ENCODE measurements at regions not wholly inside any gene's neighbourhood (a gene's known extent, or its start where the extent isn't known, plus 50 kb on each side); places are given as distances from the start of the nearest gene placed in this dataset.
"Not testable (repeated sequence)": the region's sequence is repeated elsewhere in the genome, so short reads cannot be mapped to it uniquely, and the experiment has no call there.

DNA sequence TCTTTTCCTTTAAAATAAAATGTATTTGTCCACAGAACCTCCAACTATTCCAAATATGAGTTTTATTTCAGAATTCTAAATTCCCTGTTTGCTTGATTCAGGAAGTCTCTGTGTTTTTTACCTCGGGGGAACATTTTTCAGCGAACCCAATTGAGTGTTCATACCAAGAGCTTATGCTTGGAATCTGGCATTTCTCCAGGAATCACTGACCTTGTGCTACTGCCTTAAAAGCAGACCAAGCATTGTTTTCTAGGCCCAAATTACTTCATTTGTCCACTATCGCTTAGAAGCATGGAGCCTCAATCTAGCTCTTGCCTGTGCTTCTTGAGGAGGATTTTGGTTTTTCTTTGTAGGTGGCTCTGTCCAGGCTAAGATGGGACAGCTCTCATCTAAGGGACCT, 59.4 kb downstream of the EBLN1 start:
- no peak for DNase-seq

DNA sequence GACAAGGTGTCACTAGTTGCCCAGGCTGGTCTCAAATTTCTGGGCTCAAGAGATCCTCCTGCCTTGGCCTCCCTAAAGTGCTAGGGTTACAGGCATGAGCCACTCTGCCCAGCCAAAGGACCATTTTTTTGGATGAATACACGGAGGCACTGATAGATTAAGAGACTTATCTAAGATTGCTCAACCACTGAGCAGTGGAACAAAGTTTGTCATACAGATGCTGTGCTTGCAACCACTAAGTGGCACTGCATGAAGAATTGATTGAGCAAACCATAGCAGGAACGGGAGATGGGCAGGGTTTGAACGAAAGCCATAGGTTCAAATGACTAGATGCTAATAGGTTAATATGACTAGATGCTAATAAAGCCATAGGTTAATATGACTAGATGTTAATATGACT, 61.1 kb downstream of the EBLN1 start:
- DNase-seq, result no peak

DNA sequence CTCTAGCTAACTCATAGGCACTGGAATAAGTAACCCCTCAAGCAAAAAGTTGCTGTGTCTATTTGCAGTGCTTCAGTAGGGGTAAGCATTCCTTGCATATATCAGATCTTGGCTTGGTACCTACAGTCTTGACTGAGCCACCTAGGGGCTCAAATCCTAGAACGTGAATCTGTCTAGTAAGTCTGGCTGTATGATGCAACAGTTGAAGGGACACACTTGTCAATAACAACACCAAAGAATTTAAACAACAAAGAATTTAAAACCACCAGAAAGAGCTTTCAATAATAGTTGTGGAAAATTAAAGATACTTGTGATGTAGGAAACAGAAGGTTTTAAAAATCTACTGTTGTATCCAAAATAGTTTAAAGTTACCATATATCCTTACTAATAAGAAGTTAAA, 65.4 kb downstream of the EBLN1 start:
- no peak for DNase-seq

DNA sequence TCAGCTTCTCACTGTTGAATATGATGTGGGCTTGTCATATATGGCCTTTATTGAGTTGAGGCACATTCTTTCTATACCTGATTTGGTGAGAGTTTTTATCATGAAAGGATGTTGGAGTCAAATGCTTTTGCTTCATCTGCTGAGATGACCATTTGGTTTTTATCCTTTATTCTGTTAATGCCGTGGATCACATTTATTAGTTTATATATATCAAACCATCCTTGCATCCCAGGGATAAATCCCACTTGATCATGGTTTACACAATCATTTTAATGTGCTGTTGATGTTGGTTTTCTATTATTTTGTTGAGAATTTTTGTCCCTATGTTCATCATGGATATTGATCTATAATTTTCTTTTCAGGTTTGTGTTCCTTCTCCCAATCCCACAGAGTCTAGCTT, 67.0 kb downstream of the EBLN1 start:
- DNase-seq, result no peak

DNA sequence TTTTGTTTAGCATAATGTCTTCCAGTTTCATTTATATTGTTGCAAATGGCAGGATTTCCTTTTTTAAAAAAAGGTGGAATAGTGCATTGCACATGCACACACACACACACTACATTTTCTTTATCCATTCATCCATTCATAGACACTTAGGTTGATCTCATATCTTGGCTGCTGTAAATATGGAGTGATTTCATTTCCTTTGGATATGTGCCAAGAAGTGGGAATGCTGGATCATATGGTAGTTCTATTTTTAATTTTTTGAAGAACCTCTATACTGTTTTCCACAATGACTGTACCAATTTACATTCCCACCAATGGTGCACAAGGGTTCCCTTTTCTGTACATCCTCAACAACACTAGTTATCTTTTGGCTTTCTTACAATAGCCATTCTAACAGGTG, 68.9 kb downstream of the EBLN1 start:
- DNase-seq, result no peak

DNA sequence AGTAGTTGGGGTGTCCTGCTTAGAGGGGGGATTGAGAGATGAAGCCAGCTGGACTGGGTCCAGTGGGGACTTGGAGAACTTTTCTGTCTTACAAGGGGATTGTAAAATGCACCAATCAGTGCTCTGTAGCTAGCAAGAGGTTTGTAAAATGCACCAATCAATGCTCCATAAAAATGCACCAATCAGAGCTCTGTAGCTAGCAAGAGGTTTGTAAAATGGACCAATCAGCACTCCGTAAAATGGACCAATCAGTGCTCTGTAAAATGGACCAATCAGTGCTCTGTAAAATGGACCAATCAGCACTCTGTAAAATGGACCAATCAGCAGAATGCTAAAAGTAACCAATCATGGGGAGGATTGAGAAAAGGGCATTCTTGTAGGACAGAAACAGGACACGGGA, 71.9 kb downstream of the EBLN1 start:
- not testable (repeated sequence) for DNase-seq

DNA sequence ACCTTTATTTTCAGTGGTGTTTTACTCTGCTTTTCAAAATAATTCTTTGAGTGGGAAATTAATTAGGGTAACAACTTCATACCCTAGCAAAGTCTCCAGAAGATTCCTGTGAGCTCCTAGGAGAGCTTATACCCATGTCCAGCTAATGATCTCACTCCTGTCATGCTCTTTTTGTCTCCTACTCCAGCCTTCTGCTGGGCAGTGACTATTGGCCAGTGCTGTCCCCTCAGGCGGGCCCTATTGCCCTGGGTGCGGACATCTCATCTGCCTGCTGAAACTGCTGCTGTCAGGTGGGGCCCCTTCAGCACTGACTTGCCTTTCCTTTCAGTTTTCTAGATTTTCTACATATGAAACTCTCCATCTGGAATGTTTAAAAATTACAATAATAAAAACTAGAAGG, 80.3 kb downstream of the EBLN1 start:
- DNase-seq, result no peak

DNA sequence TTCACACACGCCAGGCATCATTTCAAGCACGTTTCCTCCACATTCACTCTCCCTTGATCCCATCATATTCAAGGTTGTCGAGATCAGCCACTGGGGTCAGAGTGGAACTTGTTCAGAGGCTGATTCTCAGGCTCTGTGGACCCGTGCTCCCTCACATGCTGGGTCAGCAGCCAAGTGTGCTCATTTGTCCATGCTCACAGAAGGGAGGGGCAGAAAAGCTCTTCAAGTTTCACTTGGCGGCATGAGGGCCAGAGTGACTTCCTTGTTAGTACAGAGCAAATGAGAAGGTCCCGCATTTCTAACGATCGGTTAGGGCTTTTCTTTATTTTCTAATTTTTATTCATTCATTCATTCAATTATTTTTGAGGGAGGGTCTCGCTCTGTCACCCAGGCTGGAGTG, 82.2 kb downstream of the EBLN1 start:
- DNase-seq, result no peak

DNA sequence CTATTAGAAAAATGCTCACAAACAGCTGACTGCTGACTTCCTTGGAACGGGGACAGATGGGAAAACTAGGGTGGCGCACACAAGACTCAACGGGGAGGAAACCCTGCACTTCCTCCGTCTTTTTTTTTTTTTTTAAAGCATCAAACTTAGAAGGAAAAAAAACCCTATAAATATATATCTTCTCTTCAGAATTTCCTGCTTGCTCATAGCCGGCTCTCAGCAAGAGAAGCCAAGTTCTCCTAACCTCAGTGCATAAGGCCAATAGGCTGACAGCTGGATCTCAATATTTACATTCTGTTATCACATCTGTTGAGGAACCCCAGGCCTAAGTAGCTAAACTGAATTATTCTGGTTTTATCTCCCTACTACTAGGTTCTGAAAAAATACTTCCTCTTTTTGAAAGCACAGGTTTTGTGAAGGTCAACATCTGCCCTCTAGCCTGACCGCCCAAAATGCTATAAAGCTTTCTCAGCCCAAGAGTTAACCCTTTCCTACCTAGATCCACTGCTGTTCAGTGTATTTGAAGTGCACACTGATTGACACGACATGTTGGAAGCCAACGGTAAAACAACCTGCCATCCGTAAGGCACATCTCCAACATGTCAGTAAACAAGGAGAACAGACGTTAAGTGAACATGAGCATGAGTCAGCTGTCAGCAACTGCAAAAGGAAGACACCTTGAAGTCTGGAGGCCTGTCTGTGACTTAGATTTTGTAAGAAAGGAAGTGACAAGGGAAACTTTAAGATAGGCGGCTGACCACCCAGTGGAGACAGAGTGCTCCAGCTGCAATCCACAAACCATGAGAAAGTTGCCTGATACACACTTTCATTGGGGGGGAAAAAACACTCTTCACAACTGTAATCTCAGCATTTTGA, 83.8 kb downstream of the EBLN1 start:
- no peak for DNase-seq

DNA sequence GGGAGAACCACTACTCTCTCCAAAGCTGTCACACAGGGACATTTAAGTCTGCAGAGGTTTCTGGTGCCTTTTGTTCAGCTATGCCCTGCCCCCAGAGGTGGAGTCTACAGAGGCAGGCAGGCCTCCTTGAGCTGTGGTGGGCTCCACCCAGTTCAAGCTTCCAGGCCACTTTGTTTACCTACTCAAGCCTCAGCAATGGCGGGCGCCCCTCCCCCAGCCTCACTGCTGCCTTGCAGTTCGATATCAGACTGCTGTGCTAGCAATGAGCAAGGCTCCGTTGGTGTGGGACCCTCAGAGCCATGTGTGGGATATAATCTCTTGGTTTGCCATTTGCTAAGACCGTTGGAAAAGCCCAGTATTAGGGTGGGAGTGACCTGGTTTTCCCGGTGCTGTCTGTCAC, 87.0 kb downstream of the EBLN1 start:
- not testable (repeated sequence) for DNase-seq

DNA sequence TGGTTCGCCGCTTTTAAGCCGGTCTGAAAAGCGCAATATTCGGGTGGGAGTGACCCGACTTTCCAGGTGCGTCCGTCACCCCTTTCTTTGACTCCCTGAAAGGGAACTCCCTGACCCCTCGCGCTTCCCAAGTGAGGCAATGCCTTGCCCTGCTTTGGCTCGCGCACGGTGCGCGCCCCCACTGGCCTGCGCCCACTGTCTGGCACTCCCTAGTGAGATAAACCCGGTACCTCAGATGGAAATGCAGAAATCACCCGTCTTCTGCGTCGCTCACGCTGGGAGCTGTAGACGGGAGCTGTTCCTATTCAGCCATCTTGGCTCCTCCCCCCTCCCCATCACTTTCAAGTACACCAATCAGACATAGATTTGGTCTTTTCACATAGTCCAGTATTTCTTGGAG, 88.2 kb downstream of the EBLN1 start:
- not testable (repeated sequence) for DNase-seq

DNA sequence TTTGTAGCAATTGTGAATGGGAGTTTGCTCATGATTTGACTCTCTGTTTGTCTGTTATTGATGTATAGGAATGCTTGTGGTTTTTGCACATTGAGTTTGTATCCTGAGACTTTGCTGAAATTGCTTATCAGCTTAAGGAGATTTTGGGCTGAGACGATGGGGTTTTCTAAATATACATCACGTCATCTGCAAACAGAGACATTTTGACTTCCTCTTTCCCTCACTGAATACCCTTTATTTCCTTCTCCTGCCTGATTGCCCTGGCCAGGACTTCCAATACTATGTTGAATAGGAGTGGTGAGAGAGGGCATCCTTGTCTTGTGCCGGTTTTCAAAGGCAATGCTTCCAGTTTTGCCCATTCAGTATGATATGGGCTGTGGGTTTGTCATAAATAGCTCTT, 96.6 kb downstream of the EBLN1 start:
- not testable (repeated sequence) for DNase-seq

DNA sequence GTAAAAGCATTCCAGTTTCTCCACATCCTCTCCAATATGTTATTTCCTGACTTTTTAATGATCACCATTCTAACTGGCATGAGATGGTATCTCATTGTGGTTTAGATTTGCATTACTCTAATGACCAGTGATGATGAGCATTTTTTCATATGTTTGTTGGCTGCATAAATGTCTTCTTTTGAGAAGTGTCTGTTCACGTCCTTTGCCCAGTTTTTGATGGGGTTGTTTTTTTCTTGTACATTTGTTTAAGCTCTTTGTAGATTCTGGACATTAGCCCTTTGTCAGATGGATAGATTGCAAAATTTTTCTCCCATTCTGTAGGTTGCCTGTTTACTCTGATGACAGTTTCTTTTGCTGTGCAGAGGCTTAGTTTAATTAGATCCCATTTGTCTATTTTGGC, 97.7 kb downstream of the EBLN1 start:
- DNase-seq, result not testable (repeated sequence)

DNA sequence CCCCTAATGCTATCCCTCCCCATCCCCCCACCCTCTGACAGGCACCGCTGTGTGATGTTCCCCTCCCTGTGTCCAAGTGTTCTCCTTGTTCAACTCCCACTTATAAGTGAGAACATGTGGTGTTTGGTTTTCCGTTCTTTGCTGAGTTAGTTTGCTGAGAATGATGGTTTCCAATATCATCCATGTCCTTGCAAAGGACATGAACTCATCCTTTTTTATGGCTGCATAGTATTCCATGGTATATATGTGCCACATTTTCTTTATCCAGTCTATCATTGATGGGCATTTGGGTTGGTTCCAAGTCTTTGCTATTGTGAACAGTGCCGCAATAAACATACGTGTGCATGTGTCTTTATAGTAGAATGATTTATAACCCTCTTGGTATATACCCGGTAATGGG, 98.2 kb downstream of the EBLN1 start:
- not testable (repeated sequence) for DNase-seq

DNA sequence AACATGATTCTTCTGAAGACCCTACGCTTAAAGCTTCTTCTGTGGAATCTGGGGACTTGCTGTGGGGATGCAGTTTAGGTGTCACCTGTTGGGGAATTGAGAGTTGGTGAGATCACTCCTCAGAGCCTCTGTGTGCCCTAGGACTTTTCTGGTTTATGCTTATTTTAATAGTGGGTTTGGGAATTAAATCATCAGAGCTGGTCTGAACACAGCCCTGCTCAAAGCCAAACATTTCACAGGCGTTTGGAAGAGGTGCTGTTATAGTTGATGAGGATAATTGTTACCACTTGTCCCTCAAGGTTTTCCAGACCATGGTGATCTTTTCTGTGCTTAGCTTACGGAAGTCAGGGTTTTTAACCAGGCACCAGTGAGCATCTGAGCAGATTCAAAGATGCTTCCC, 106.1 kb downstream of the EBLN1 start:
- DNase-seq, result no peak

DNA sequence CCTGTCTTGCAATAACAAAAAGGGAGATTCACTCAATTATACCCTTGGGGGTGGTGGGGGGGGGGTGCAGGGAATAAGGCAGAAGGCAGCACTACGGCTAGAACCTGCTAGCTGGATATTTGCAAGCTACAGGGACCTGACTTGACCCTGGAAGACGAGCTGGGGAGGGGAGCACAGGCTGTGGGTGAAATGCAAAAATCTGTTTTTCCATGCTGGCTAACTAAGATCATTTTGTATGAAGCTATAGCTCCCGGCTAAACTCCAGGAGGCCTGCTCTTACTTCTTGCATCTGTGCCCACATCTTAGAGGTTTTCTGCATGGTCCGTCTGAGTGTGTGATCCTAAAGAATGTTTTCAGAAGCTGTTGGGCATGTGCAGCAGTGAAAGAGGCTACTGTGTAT, 106.6 kb downstream of the EBLN1 start:
- no peak for DNase-seq

DNA sequence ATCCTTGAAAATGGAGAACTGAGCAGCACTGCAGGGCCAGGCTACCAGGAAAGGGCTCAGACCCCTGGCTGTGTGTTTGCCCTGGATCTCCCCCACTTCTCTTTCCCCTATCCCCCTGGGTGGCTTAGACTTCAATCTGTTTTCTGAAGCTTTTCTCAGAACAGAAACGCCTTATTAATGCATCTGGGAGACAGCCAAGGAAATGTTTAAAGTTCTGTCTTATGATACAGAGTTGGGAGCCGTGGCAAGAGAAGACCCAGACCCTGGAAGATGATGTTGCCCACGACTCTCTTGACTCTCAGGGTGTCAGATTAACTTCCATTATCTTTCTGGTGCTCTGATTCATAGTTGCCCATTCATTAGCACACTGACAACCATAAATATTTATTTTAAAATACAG, 107.1 kb downstream of the EBLN1 start:
- DNase-seq, result no peak

DNA sequence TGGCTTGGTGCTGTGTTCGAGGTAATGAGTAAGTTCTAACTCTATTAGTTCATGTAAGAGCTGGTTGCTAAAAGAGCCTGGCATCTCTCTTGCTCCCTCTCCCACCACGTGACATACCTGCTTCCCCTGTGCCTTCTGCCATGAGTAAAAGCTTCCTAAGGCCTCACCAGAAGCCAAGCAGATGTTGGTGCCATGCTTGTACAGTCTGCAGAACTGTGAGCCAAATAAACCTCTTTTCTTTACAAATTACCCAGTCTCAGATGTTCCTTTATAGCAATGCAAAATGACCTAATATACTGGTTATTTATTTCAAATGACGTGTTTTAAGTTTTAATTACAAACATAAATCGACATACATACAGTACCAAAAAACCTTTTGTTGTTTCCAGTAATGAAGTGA, 101.7 kb upstream of the DNAJC1 start:
- DNase-seq, result no peak

DNA sequence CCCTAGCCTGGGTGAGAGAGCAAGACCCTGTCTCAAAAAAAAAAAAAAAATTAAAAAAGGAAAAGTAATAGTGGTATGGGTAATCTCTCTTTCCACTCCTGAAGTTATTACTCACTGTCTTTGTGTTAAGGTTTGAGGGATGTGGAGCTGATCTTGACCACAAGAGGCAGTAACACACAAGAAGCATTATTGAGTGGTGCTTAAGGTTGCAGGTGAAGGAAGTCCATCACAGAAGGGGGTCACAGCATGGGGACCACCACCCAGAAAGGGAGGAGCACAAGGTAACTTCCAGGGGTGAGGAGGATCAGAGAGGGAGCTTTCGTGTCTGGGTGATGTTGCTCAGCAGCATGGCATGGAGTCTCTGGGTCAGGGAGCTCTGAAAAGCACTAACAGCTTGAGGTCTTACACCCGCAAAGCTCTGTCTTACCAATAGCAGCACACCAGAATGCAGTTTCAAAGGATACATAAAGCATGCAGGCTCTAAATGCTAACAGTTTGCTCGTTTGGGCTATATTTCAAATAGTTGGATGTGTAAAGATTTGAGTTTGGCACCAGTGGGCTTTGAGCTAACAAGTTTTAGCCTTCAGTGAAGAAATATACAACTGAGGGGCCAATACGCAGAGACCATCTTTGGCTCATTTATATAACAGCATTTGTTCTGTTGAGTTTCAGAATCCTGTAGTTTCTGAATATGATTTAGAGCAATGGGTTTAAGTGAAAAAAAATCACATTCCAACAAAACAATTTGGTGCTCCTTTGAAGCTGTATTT, 100.4 kb upstream of the DNAJC1 start:
- DNase-seq, result no peak

DNA sequence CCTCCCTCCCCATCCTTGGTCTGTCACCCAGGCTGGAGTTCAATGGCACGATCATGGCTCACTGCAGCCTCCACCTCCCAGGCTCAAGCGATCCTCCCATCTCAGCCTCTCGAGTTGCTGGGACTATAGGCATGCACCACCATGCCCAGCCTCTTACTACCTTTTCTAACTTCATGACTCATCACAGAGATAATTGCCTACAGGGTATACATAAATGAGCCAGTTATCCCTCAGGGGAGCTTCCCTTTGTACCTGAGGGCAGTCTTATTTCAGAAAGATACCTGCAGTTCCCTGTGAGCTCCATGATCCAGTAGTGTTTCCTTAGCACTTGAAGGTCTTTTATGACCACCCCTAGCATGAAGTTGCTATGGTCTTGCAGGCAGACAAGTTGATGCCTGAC, 94.2 kb upstream of the DNAJC1 start:
- DNase-seq, result no peak

DNA sequence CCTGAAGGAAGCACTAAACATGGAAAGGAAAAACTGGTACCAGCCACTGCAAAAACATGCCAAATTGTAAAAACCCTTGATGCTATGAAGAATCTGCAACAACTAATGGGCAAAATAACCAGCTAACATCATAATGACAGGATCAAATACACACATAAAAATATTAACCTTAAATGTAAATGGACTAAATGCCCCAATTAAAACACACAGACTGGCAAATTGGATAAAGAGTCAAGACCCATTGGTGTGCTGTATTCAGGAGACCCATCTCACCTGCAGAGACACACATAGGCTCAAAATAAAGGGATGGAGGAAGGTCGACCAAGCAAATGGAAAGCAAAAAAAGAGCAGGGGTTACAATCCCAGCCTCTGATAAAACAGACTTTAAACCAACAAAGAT, 87.7 kb upstream of the DNAJC1 start:
- not testable (repeated sequence) for DNase-seq

DNA sequence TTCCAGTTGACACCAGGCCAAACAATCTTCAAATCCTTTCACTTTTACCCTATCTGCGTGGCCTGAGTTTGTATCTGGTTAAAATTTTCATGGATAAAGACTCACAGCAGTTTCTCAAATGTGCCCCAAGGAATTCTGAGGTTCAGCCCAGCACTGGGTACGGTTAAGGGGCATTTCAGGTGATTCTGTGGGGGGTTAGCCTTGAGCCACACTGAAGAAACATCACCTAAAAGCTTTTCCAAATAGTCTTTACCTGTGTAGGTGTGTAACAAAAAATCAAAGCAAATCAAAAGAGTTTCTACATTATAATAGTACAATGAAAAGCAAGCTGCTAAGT, 83.8 kb upstream of the DNAJC1 start:
- DNase-seq, result no peak

DNA sequence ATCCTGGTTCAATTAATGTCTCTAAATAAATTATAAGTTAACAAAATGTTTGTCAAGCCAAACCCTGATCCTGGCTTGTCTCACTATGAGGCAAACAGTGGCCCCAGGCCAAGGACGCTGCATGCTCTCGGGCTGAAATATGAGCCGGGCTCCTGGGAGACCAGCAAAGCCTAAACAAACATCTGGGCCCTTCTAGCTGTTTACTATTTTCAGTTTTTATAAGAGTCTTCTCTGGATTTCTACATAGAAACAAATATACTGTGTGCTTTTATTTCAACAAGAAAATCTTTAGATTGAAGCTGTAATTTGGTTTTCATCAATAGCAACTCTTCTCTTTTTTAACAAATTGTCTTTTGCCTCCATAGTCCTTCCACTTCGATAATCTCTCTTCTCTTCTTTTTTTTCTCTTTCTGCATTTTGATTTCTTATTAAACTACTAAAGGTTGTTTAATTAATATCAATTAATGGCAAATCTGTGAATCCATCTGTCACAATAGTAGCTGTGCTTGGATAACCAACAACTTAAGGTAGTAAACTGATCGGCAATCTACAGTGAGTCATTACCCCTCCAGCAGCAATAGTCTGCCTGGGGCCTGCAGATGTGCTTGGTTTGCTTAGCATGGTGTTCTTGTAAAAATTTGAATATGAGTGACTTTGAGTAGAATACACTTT, 83.3 kb upstream of the DNAJC1 start:
- peak; percentile 73 for DNase-seq

DNA sequence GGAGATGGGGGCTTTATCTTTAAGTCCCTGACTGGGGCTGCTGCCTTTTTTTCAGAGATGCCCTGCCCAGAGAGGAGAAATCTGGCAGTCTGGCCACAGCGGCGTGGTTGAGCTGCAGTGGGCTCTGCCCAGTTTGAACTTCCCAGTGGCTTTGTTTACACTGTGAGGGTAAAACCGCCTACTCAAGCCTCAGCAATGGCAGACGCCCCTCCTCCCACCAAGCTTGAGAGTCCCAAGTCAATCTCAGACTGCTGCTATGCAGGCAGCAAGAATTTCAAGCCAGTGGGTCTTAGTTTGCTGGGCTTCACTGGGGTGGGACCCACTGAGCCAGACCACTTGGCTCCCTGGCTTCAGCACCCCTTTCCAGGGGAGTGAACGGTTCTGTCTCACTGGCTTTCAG, 76.4 kb upstream of the DNAJC1 start:
- not testable (repeated sequence) for DNase-seq
